ENCODE measurements at regions not wholly inside any gene's neighbourhood (a gene's known extent, or its start where the extent isn't known, plus 50 kb on each side); places are given as distances from the start of the nearest gene placed in this dataset.

DNA sequence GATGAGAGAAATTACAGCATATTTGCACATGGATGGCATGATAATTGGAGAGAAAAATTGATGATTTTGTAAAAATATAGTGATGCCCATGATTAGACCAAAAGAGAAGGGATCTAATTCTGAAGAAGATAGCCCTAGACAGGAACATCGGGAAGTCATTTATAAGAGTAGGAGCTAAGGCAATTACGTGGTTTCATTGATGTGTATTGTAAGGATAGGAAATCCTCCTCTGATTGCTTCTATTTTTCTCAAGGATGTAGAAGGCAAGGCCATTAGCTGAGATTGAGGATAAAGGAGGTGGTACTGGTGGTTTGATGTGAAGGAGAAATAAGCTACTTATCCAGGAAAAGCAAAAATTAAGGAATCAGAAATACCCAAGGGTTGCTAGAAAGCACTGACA lies 176.5 kb upstream of the SOX11 start:
- no peak for DNase-seq (ENCODE audit: low read depth in 2 of 2)
- no peak overlapping the region for H3K4me3 ChIP-seq (replicated peaks in 1 of 2; ENCODE audit: low read depth in 2 of 2, low read length in 2 of 2)

DNA sequence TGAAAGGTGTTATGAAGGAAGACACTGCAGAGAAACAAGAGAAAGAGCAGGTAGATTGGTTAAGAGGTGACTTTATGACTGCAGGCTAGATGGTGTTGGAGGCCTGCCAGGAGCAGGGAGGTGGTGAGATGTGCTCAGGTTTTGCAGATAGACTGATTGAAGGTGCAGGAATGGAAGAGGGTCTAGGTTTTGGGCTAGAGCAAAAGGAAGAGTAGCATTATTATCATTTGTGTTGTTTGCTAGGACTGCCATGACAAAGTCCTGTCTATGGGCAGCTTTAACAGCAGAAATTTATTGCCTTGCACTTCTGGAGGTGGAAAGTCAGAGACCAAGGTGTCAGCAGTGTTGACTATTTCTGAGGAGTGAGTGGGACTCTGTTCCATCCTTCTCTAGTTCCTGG lies 172.9 kb upstream of the SOX11 start:
- H3K4me3 ChIP-seq (replicated peaks in 1 of 2; ENCODE audit: low read depth in 2 of 2, low read length in 2 of 2), result no peak overlapping the region
- no peak for DNase-seq (ENCODE audit: low read depth in 2 of 2)
- TF ChIP-seq, protein P1, sequence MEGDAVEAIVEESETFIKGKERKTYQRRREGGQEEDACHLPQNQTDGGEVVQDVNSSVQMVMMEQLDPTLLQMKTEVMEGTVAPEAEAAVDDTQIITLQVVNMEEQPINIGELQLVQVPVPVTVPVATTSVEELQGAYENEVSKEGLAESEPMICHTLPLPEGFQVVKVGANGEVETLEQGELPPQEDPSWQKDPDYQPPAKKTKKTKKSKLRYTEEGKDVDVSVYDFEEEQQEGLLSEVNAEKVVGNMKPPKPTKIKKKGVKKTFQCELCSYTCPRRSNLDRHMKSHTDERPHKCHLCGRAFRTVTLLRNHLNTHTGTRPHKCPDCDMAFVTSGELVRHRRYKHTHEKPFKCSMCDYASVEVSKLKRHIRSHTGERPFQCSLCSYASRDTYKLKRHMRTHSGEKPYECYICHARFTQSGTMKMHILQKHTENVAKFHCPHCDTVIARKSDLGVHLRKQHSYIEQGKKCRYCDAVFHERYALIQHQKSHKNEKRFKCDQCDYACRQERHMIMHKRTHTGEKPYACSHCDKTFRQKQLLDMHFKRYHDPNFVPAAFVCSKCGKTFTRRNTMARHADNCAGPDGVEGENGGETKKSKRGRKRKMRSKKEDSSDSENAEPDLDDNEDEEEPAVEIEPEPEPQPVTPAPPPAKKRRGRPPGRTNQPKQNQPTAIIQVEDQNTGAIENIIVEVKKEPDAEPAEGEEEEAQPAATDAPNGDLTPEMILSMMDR (IDR thresholded peaks at IDR 0.05; ENCODE audit: low read depth, low read length), result no peak

More for the DNA sequence above, 176.5 kb upstream of the SOX11 start:
- TF ChIP-seq, protein P1 (IDR thresholded peaks at IDR 0.05; ENCODE audit: low read depth, low read length), result no peak

DNA sequence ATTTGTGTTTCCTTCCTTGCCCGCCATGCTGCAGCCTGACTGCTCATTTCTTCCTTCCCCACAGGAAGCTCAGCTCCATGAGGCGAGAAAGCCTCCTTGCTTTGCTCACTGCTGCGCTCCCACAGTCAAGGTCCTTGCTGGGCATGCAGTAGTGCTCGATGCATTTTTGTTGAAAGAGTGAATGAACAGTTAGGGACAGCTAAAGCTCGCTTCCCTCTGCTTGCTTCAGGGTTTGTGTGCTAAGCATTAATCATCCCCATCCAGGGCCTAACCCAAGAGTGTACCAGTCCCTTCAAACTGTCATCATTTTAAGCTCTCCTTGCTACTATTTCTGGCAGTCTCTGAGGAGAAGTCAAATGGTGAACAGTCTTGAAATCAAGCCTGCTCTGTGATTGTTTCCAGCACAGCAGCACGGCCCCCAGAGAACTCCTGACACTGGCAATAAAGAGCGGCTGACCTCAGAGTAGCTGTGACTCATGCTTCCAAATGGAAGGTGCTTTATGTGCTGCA lies 171.7 kb upstream of the SOX11 start:
- TF ChIP-seq, protein P1 (IDR thresholded peaks at IDR 0.05; ENCODE audit: low read depth, low read length), result no peak
- no peak for DNase-seq (ENCODE audit: low read depth in 2 of 2)
- no peak overlapping the region for H3K4me3 ChIP-seq (replicated peaks in 1 of 2; ENCODE audit: low read depth in 2 of 2, low read length in 2 of 2)

DNA sequence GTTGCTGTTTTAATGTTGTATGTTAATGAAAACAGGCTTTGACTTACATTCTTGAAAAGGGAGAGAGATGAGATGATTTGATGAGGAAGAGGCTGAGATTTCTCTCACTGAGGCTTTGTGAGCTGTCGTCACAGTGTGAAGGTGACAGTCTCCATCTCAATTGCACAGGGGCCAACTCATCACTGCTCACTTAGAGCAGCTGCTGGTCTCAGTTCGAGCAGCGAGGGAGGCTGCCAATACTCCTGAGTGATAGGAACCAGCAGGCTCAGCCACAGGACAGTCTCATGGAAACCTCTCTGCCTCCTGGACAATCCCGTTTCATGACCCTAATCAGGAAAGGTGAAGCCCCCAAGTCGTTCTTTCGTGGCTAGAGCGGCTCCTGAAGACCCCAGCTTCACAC lies 170.7 kb upstream of the SOX11 start:
- TF ChIP-seq, protein P1 (IDR thresholded peaks at IDR 0.05; ENCODE audit: low read depth, low read length), result no peak
- no peak for DNase-seq (ENCODE audit: low read depth in 2 of 2)
- no peak overlapping the region for H3K4me3 ChIP-seq (replicated peaks in 1 of 2; ENCODE audit: low read depth in 2 of 2, low read length in 2 of 2)

DNA sequence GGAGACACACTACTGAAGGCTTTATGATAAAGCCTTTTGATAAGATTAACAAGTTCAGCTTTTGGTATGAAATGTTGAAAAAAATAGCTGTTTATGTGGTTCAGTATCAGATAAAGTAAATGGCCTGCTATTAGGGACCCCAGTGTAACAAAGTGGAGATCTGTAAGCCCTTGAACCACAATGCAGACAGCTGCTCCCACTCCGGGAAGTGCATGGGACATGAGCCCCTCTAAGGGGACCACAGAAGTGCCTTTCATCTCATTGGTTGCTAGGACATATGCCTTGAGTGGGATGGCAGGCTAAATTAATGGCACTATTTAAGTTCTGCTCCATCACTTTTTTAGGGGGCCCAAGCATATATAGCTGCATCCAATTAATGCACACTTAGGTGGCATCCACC lies 167.6 kb upstream of the SOX11 start:
- no peak for DNase-seq (ENCODE audit: low read depth in 2 of 2)
- no peak overlapping the region for H3K4me3 ChIP-seq (replicated peaks in 1 of 2; ENCODE audit: low read depth in 2 of 2, low read length in 2 of 2)
- TF ChIP-seq, protein P1 (IDR thresholded peaks at IDR 0.05; ENCODE audit: low read depth, low read length), result no peak

DNA sequence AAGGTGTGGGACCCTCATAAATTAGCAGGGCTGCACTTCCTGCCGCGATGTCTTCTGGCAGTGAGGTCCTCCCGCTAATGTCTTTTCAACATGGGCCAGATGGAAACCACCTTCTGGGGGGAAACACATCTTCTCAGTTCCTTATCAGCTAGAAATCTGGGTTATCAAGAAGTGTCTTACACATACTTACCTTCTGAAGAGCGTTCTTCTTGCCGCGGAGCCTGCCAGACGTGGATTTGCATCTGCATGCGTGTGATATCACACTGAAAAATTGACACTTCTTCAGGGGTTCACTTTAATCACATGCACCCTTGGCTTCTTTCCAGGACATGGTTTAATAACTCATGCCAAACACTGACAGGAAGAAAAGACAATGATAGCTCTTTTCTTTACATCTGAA lies 163.5 kb upstream of the SOX11 start:
- DNase-seq (ENCODE audit: low read depth in 2 of 2), result no peak
- no peak overlapping the region for H3K4me3 ChIP-seq (replicated peaks in 1 of 2; ENCODE audit: low read depth in 2 of 2, low read length in 2 of 2)
- TF ChIP-seq, protein P1 (IDR thresholded peaks at IDR 0.05; ENCODE audit: low read depth, low read length), result no peak

DNA sequence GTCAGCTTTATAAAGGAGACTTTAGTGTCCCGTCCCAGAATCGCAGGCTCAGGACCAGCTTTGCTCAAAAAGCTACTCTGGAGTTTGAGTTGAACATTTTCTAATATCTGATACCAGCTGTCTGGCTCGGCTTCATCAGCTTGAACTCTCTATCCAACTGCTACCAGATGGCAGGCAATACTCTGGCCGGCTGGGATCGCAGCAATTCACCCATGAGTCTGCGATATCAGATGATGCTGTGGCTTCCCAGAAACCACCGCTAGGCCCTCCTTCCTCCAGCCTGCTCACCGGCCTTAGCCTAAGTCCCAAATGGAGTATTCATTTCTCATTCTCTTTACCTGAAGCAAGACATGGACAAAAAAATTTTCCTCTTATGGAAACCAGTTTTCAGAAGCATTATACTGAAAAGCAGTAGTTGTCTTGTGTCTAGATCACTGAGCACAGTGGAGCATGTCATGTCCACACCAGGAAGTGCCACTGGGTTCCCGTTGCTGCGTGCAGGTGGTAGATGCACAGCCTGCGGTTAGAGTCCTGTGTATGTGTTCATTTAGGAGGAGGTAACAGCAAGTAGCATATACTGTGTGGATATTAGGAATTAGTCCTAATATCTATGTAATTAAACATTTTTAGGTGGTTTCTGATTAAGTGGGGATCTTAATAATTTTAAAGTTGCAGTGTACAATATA lies 162.0 kb upstream of the SOX11 start:
- no peak overlapping the region for H3K4me3 ChIP-seq (replicated peaks in 1 of 2; ENCODE audit: low read depth in 2 of 2, low read length in 2 of 2)
- TF ChIP-seq, protein P1 (IDR thresholded peaks at IDR 0.05; ENCODE audit: low read depth, low read length), result no peak
- no peak for DNase-seq (ENCODE audit: low read depth in 2 of 2)

All from cardiac fibroblast (primary cell).